SK-N-SH treated with all-trans-retinoic acid at 6 μM for 48 hours (cell line): ENCODE measurements at regions not wholly inside any gene's neighbourhood (a gene's known extent, or its start where the extent isn't known, plus 50 kb on each side); places are given as distances from the start of the nearest gene placed in this dataset.

ENCODE experiments used
- ATAC-seq: fragments of 200-7000 bp; cut with Tn5 transposase; 3 replicates; pipeline ENCODE4 v1.9.1; 2020; ENCODE audit warnings: mild to moderate bottlenecking, moderate library complexity
- ARNTL ChIP-seq: fragments of 450-650 bp; formaldehyde crosslinking; IDR thresholded peaks from 2 replicates; pipeline ENCODE4 v1.5.0; 2020; ENCODE audit warnings: low read depth, mild to moderate bottlenecking, moderate library complexity, borderline replicate concordance
- BACH2 ChIP-seq: fragments of 250-450 bp; sonication (Bioruptor Pico); IDR thresholded peaks from 2 replicates; pipeline ENCODE4 v1.9.0; 2021; ENCODE audit warnings: mild to moderate bottlenecking, borderline replicate concordance
- CREB5 ChIP-seq: fragments of 250-450 bp; sonication (Bioruptor Pico); IDR thresholded peaks from 2 replicates; pipeline ENCODE4 v1.5.1; 2020; ENCODE audit warnings: low read depth, mild to moderate bottlenecking, moderate library complexity
- CSDC2 ChIP-seq: fragments of 250-450 bp; sonication (Bioruptor Pico); IDR thresholded peaks from 2 replicates; pipeline ENCODE4 v1.5.0; 2020; ENCODE audit warnings: mild to moderate bottlenecking, moderate library complexity
- ESRRG ChIP-seq: fragments of 250-450 bp; sonication (Bioruptor Pico); IDR thresholded peaks from 2 replicates; pipeline ENCODE4 v1.6.1; 2021; ENCODE audit warnings: mild to moderate bottlenecking
- GLIS3 ChIP-seq: fragments of 250-450 bp; sonication (Bioruptor Pico); IDR thresholded peaks from 2 replicates; pipeline ENCODE4 v1.5.0; 2020; ENCODE audit warnings: mild to moderate bottlenecking, moderate library complexity
- ISL1 ChIP-seq: fragments of 250-450 bp; sonication (Bioruptor Pico); IDR thresholded peaks from 2 replicates; pipeline ENCODE4 v2.1.2; 2022; ENCODE audit warnings: mild to moderate bottlenecking, moderate library complexity
- OSR1 ChIP-seq: fragments of 250-450 bp; sonication (Bioruptor Pico); IDR thresholded peaks from 2 replicates; pipeline ENCODE4 v1.8.0; 2022; ENCODE audit warnings: moderate library complexity, mild to moderate bottlenecking, inconsistent platforms
- POU6F1 ChIP-seq: fragments of 250-450 bp; sonication (Bioruptor Pico); IDR thresholded peaks from 2 replicates; pipeline ENCODE4 v1.8.0; 2021; ENCODE audit warnings: low read depth, mild to moderate bottlenecking, moderate library complexity, borderline replicate concordance
- PPARA ChIP-seq: fragments of 250-450 bp; sonication (Bioruptor Pico); IDR thresholded peaks from 2 replicates; pipeline ENCODE4 v1.5.0; 2020; ENCODE audit warnings: mild to moderate bottlenecking, borderline replicate concordance
- RARB ChIP-seq: fragments of 250-450 bp; sonication (Bioruptor Pico); IDR thresholded peaks from 2 replicates; pipeline ENCODE4 v1.8.0; 2021; ENCODE audit warnings: mild to moderate bottlenecking, moderate library complexity
- SNAI2 ChIP-seq: fragments of 250-450 bp; sonication (Bioruptor Pico); IDR thresholded peaks from 2 replicates; pipeline ENCODE4 v1.5.0; 2020; ENCODE audit warnings: mild to moderate bottlenecking, moderate library complexity
- TCF4 ChIP-seq: fragments of 250-450 bp; sonication (Bioruptor Pico); IDR thresholded peaks from 2 replicates; pipeline ENCODE4 v1.8.0; 2021; ENCODE audit warnings: mild to moderate bottlenecking, moderate library complexity, borderline replicate concordance
- TOX ChIP-seq: fragments of 250-450 bp; sonication (Bioruptor Pico); IDR thresholded peaks from 2 replicates; pipeline ENCODE4 v1.8.0; 2021; ENCODE audit warnings: mild to moderate bottlenecking, moderate library complexity, borderline replicate concordance
- TSHZ2 ChIP-seq: fragments of 250-450 bp; sonication (Bioruptor Pico); IDR thresholded peaks from 2 replicates; pipeline ENCODE4 v1.5.0; 2020; ENCODE audit warnings: mild to moderate bottlenecking, moderate library complexity
- ZC3H10 ChIP-seq: fragments of 250-450 bp; sonication (Bioruptor Pico); IDR thresholded peaks from 2 replicates; pipeline ENCODE4 v1.5.1; 2021; ENCODE audit warnings: mild to moderate bottlenecking, moderate library complexity
- ZFP3 ChIP-seq: fragments of 250-450 bp; sonication (Bioruptor Pico); IDR thresholded peaks from 2 replicates; pipeline ENCODE4 v1.5.0; 2020; ENCODE audit warnings: mild to moderate bottlenecking, moderate library complexity
- ZFP30 ChIP-seq: fragments of 450-650 bp; formaldehyde crosslinking; IDR thresholded peaks from 2 replicates; pipeline ENCODE4 v1.5.0; 2022; ENCODE audit warnings: mild to moderate bottlenecking, moderate library complexity
- ZNF565 ChIP-seq: fragments of 450-650 bp; formaldehyde crosslinking; conservative IDR thresholded peaks from 2 replicates; pipeline ENCODE4 v1.5.0; 2020; ENCODE audit warnings: low read depth, mild to moderate bottlenecking, moderate library complexity
- ZNF8 ChIP-seq: fragments of 450-650 bp; formaldehyde crosslinking; IDR thresholded peaks from 2 replicates; pipeline ENCODE4 v1.5.0; 2020; ENCODE audit warnings: mild to moderate bottlenecking, moderate library complexity

GRCh38 chr10:124346831-124347230 is 71.9 kb downstream of the OAT start:
- no peak for ATAC-seq
- TF ChIP-seq TCF4 (CRISPR knock-in tag) = no peak
- TF ChIP-seq, all 23 proteins: peak for 0

GRCh38 chr10:124345521-124345920 is 73.2 kb downstream of the OAT start:
- ATAC-seq = no peak
- TF ChIP-seq ZFP30 (CRISPR knock-in tag) (no peak), ARNTL (no peak), SNAI2 (no peak), TCF4 (CRISPR knock-in tag) (no peak), GLIS3 (no peak), ZNF565 (no peak), ZNF8 (CRISPR knock-in tag) (no peak), TOX (CRISPR knock-in tag) (no peak), ESRRG (CRISPR knock-in tag) (no peak), RARB (CRISPR knock-in tag) (no peak), PPARA (CRISPR knock-in tag) (no peak), CSDC2 (CRISPR knock-in tag) (no peak), CREB5 (no peak), BACH2 (CRISPR knock-in tag) (no peak), OSR1 (CRISPR knock-in tag) (no peak), ZC3H10 (no peak)

- no peak for TF ChIP-seq ZNF565
- TF ChIP-seq TOX (CRISPR knock-in tag) = no peak
- no peak for TF ChIP-seq ESRRG (CRISPR knock-in tag)
- TF ChIP-seq PPARA (CRISPR knock-in tag) = no peak
- TF ChIP-seq RARB (CRISPR knock-in tag) = no peak
- TF ChIP-seq CREB5 = no peak
- TF ChIP-seq TCF4 (CRISPR knock-in tag) = no peak
- TF ChIP-seq POU6F1 (CRISPR knock-in tag) = no peak
- TF ChIP-seq ARNTL = no peak
- no peak for ATAC-seq
These were observed 73.8 kb downstream of the OAT start for GRCh38 chr10:124344931-124345330.

GRCh38 chr10:124344266-124344590 is 74.5 kb downstream of the OAT start:
- ATAC-seq = no peak
- no peak for TF ChIP-seq TCF4 (CRISPR knock-in tag)
- no peak for TF ChIP-seq ARNTL
- no peak for TF ChIP-seq TOX (CRISPR knock-in tag)

- no peak for TF ChIP-seq POU6F1 (CRISPR knock-in tag)
- no peak for TF ChIP-seq ESRRG (CRISPR knock-in tag)
- TF ChIP-seq, all 23 proteins: peak for 0
- ATAC-seq = no peak
These were observed 75.1 kb downstream of the OAT start for GRCh38 chr10:124343351-124344265.

GRCh38 chr10:124342821-124343170 is 75.9 kb downstream of the OAT start:
- no peak for ATAC-seq
- TF ChIP-seq ZNF565 (no peak), POU6F1 (CRISPR knock-in tag) (no peak), GLIS3 (no peak), ZFP30 (CRISPR knock-in tag) (no peak), RARB (CRISPR knock-in tag) (no peak), BACH2 (CRISPR knock-in tag) (no peak), TCF4 (CRISPR knock-in tag) (no peak), TSHZ2 (CRISPR knock-in tag) (no peak), ZC3H10 (no peak), SNAI2 (no peak), ZFP3 (CRISPR knock-in tag) (no peak), ARNTL (no peak), ZNF8 (CRISPR knock-in tag) (no peak), ISL1 (CRISPR knock-in tag) (no peak), PPARA (CRISPR knock-in tag) (no peak)
